GM12878 (cell line): ENCODE measurements at regions not wholly inside any gene's neighbourhood (a gene's known extent, or its start where the extent isn't known, plus 50 kb on each side); places are given as distances from the start of the nearest gene placed in this dataset.
"Not testable (repeated sequence)": the region's sequence is repeated elsewhere in the genome, so short reads cannot be mapped to it uniquely, and the experiment has no call there.

Source experiments
- ATAC-seq: fragments of 200-7000 bp; cut with Tn5 transposase; 3 replicates; pipeline ENCODE4 v1.9.1; 2020; ENCODE audit warnings: mild to moderate bottlenecking, moderate library complexity
- BruUV-seq: library from RNA; stranded (reverse); fragments of 400-500 nt; replicated peaks from 2 replicates; lab custom pipeline; 2021; lab: Mats Ljungman, UMichigan
- CTCF ChIA-PET: fragments of 300-600 bp; sonication (Branson Sonifier 250); formaldehyde crosslinking; extraction: SDS; loops from one replicate; lab custom pipeline; 2021; ENCODE audit warnings: inconsistent platforms; lab: Yijun Ruan, JAX
- POLR2A ChIA-PET: fragments of 350-600 bp; formaldehyde crosslinking; extraction: SDS; loops from one replicate; lab custom pipeline; 2021; ENCODE audit warnings: inconsistent platforms; lab: Charles Lee
- RAD21 ChIA-PET: fragments of 300-600 bp; sonication (Branson Sonifier 250); formaldehyde crosslinking; loops from one replicate; lab custom pipeline; 2023; ENCODE audit warnings: antibody characterized with exemption; ENCODE audit not compliant: unreplicated experiment; lab: Charles Lee
- SMC1A ChIA-PET: fragments of 300-600 bp; sonication (Branson Sonifier 250); formaldehyde crosslinking; loops from one replicate; lab custom pipeline; 2023; ENCODE audit not compliant: unreplicated experiment, uncharacterized antibody; lab: Charles Lee
- DNase-seq: peaks from one replicate; pipeline ENCODE4 v3.0.0-alpha.2; 2011; ENCODE audit warnings: low read depth, low spot score
- FAIRE-seq: peaks from 3 replicates; lab custom pipeline; 2011; peaks lifted over from hg19 to GRCh38; lab: Jason Lieb, UNC
- H2AFZ ChIP-seq: 2 replicates; pipeline ENCODE4 v1.6.0; 2011; ENCODE audit warnings: low read depth, low read length, control low read depth; ENCODE audit not compliant: control insufficient read depth
- H3K27ac ChIP-seq: 2 replicates; pipeline ENCODE4 v1.5.1; 2011; ENCODE audit warnings: control low read depth; ENCODE audit not compliant: control insufficient read depth, insufficient read depth
- H3K27me3 ChIP-seq, 2 experiments: replicated peaks in 1 of 2; 2 replicates each; pipeline versions ENCODE4 v1.6.0 to v1.6.1; 2011; ENCODE audit warnings: low read length in 1 of 2; ENCODE audit not compliant: control insufficient read depth in 2 of 2, insufficient read depth in 2 of 2
- H3K36me3 ChIP-seq, 2 experiments: 2 replicates each; pipeline ENCODE4 v1.5.1; 2011; ENCODE audit warnings: low read length in 1 of 2; ENCODE audit not compliant: control insufficient read depth in 2 of 2, insufficient read depth in 2 of 2
- H3K4me1 ChIP-seq: 2 replicates; pipeline ENCODE4 v1.6.1; 2011; ENCODE audit warnings: mild to moderate bottlenecking, low read length, moderate library complexity, mixed read lengths; ENCODE audit not compliant: control insufficient read depth, insufficient read depth
- H3K4me2 ChIP-seq: 2 replicates; pipeline ENCODE4 v1.6.0; 2011; ENCODE audit warnings: control low read depth; ENCODE audit not compliant: control insufficient read depth, insufficient read depth
- H3K4me3 ChIP-seq: fragments of 200-600 bp; sonication (generic); 2 replicates; pipeline ENCODE4 v1.5.1; 2016
- H3K79me2 ChIP-seq: 2 replicates; pipeline ENCODE4 v1.6.0; 2011; ENCODE audit warnings: low read length; ENCODE audit not compliant: control insufficient read depth, insufficient read depth
- H3K9ac ChIP-seq: 2 replicates; pipeline ENCODE4 v1.8.0; 2011; ENCODE audit warnings: low read length, control low read depth, mixed read lengths; ENCODE audit not compliant: control insufficient read depth, insufficient read depth
- H3K9me3 ChIP-seq: replicated peaks from 3 replicates; pipeline ENCODE4 v1.5.1; 2011; ENCODE audit warnings: mild to moderate bottlenecking, low read length; ENCODE audit not compliant: control insufficient read depth, insufficient read depth
- H4K20me1 ChIP-seq: 2 replicates; pipeline ENCODE4 v1.6.0; 2011; ENCODE audit not compliant: control insufficient read depth, insufficient read depth
- E2F4 ChIP-seq: IDR thresholded peaks from 2 replicates; pipeline ENCODE4 v1.6.1; 2012; ENCODE audit warnings: low read depth, low read length, improper control_type of control experiment
- PBX3 ChIP-seq: IDR thresholded peaks from 2 replicates; pipeline ENCODE4 v1.6.1; 2011; ENCODE audit warnings: mild to moderate bottlenecking, low read depth, low read length, moderate library complexity; ENCODE audit not compliant: insufficient replicate concordance
- WGBS: methylation state at CpG from one replicate; pipeline ENCODE4 v1.1.6; 2016; ENCODE audit warnings: low lambda C conversion rate; ENCODE audit not compliant: insufficient replicate concordance, insufficient coverage; ENCODE audit errors: missing lambda C conversion rate; 5-methylcytosine and 5-hydroxymethylcytosine counted together
- in situ Hi-C: fragments of 300-500 bp; cut with MboI; formaldehyde crosslinking; loops from 9 replicates; pipeline ENCODE4 v1.14.3; 2018; ENCODE audit warnings: mixed read lengths
- intact Hi-C: fragments of 100-400 bp; cut with micrococcal nuclease; formaldehyde crosslinking; loops from one replicate; pipeline ENCODE4 v1.14.2; 2022; ENCODE audit not compliant: unreplicated experiment
- TF ChIP-seq, protein P1 (sequence below): fragments of 450-650 bp; IDR thresholded peaks from 2 replicates; pipeline ENCODE4 v1.6.1; 2018; ENCODE audit warnings: mild to moderate bottlenecking, low read depth, moderate library complexity; ENCODE audit not compliant: partially characterized antibody

DNA sequence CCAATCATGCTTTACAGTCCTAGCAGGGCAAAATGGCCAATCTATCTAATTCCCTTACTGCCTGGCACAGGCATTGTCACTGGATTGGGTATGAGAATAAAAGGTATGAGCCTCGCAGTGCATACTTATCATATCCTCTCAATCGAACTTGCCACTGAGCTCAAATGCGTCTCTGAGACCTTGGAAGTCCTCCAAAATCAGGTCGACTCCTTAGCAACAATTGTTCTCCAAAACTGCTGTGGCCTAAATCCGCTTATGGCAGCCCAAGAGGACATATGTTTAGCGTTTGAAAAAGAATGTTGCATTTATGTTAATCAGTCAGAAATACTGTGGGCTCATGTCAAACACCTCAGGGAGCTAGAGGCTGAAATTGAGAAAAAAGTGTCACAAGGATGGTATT lies 69.7 kb downstream of the SPIN4 start:
- no peak overlapping the region for H3K4me3 ChIP-seq
- in situ Hi-C loops: no loop called here
- intact Hi-C loops: no loop called here
- H3K4me1 ChIP-seq: no peaks in the 10 kb centered on the region
- H2AFZ ChIP-seq: no peak overlapping the region
- H3K27me3 ChIP-seq: no peaks in the 10 kb centered on the region
- no peaks in the 10 kb centered on the region for H3K36me3 ChIP-seq
- SMC1A ChIA-PET: interaction anchor here (1.3 kb wide), 1 partner anchor 9 kb away, joined by 3 read pairs; no protein-coding TSS in a partner anchor
- WGBS: 17% methylated on average over 6 of the region's 6 CpGs
- TF ChIP-seq, protein P1, sequence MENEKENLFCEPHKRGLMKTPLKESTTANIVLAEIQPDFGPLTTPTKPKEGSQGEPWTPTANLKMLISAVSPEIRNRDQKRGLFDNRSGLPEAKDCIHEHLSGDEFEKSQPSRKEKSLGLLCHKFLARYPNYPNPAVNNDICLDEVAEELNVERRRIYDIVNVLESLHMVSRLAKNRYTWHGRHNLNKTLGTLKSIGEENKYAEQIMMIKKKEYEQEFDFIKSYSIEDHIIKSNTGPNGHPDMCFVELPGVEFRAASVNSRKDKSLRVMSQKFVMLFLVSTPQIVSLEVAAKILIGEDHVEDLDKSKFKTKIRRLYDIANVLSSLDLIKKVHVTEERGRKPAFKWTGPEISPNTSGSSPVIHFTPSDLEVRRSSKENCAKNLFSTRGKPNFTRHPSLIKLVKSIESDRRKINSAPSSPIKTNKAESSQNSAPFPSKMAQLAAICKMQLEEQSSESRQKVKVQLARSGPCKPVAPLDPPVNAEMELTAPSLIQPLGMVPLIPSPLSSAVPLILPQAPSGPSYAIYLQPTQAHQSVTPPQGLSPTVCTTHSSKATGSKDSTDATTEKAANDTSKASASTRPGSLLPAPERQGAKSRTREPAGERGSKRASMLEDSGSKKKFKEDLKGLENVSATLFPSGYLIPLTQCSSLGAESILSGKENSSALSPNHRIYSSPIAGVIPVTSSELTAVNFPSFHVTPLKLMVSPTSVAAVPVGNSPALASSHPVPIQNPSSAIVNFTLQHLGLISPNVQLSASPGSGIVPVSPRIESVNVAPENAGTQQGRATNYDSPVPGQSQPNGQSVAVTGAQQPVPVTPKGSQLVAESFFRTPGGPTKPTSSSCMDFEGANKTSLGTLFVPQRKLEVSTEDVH: no peak
- TF ChIP-seq E2F4: no peak
- no peak for TF ChIP-seq PBX3
- TF ChIP-seq, all 136 proteins: peak for 0
- Histone ChIP-seq H3K9me3 (no peaks in the 10 kb centered on the region), H3K9ac (no peak overlapping the region), H3K4me2 (no peak overlapping the region), H3K79me2 (no peaks in the 10 kb centered on the region), H4K20me1 (no peaks in the 10 kb centered on the region), H3K27ac (no peak overlapping the region)
- DNase-seq: no peak
- RAD21 ChIA-PET: no interaction called here
- no peak for ATAC-seq
- CTCF ChIA-PET: no interaction called here
- no TSS peak for BruUV-seq
- no peak for FAIRE-seq
- POLR2A ChIA-PET: no interaction called here

GRCh38 chrX:63277394-63277793 lies 73.7 kb downstream of the SPIN4 start:
- H3K4me2 ChIP-seq, H4K20me1 ChIP-seq, H3K79me2 ChIP-seq, DNase-seq, ATAC-seq, FAIRE-seq, BruUV-seq, H3K9me3 ChIP-seq, POLR2A ChIA-PET, H3K4me3 ChIP-seq, in situ Hi-C loops, H3K4me1 ChIP-seq, H3K27me3 ChIP-seq, H3K9ac ChIP-seq, H3K36me3 ChIP-seq, RAD21 ChIA-PET, H2AFZ ChIP-seq, H3K27ac ChIP-seq: not testable (repeated sequence)
- intact Hi-C loops: loop anchor here (5.0 kb wide), 1 partner anchor 410 kb away; no protein-coding TSS in a partner anchor
- WGBS: 0% methylated on average over 1 of the region's 3 CpGs
- CTCF ChIA-PET: interaction anchor here (0.6 to 0.9 kb wide), 2 partner anchors 230 to 776 kb away, joined by 4 read pairs; no protein-coding TSS in a partner anchor
- SMC1A ChIA-PET: interaction anchor here (1.1 kb wide), 1 partner anchor 409 kb away, joined by 4 read pairs; no protein-coding TSS in a partner anchor
